RWPE1 (cell line): ENCODE measurements at regions not wholly inside any gene's neighbourhood (a gene's known extent, or its start where the extent isn't known, plus 50 kb on each side); places are given as distances from the start of the nearest gene placed in this dataset.

Source experiments
- CTCF ChIA-PET: fragments of 350-600 bp; sonication (Branson Sonifier 250); formaldehyde crosslinking; extraction: SDS; loops from one replicate; lab custom pipeline; 2021; lab: Yijun Ruan, JAX
- POLR2A ChIA-PET: fragments of 400-600 bp; formaldehyde crosslinking; extraction: SDS; loops from one replicate; lab custom pipeline; 2020; ENCODE audit warnings: antibody characterized with exemption; ENCODE audit not compliant: low non-redundant PET; lab: Yijun Ruan, JAX
- DNase-seq: peaks from one replicate; pipeline ENCODE4 v3.0.0; 2012; ENCODE audit warnings: low spot score
- H3K27ac ChIP-seq: fragments of 450-650 bp; 2 replicates; pipeline ENCODE4 v1.5.1; 2017
- CTCF ChIP-seq: fragments of 450-650 bp; conservative IDR thresholded peaks from 2 replicates; pipeline ENCODE4 v1.5.1; 2017; ENCODE audit warnings: low read depth, mild to moderate bottlenecking

- POLR2A ChIA-PET: no interaction called here
- H3K27ac ChIP-seq: no peak overlapping the region
- no peak for DNase-seq
- TF ChIP-seq CTCF: no peak
- CTCF ChIA-PET: no interaction called here
Measured at GRCh38 chr10:120177330-120177729, 279.7 kb upstream of the PLPP4 start.

DNA sequence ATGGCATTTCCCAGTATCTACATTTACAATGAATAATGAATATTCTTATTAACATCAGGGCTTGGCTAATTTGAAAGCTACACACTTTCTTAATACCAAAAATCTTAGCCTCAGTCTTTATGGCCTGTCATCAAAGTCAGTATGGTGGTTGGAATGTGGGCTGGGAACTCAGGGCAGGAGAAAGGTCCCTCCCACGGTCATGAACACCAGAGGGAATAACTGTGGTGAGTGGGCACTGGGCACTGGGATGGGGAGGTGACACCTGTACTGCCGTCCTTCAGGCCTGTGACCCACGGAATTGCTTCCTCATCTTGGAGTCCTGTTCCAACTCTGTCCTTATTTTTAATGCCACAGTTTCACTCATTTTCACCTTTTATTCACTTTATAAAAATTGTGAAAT lies 276.9 kb upstream of the PLPP4 start:
- no peak for TF ChIP-seq CTCF
- no peak for DNase-seq
- ChIA-PET POLR2A (no interaction called here), CTCF (interaction anchor here (0.6 kb wide), 1 partner anchor 429 kb away, joined by 4 read pairs; no protein-coding TSS in a partner anchor)
- no peak overlapping the region for H3K27ac ChIP-seq

DNA sequence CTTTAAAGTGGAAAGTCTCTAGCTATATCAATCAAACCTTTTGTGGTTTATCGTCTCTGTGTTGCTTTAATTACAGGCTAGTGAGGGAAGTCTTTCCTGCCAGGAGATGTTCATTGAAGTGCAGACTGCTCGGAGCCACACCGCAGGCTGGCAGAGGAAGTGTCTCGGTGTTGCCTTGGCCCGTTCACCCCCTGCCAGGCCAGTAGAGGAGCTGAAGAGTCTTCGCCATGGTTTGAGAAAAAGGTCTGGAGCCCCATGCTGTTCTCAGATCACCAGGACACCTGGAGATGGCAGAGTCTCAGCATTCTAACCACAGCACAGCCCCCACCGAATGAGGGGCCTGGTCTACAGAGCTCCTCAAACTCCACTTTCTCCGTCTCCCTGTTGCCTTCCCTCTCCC lies 275.9 kb upstream of the PLPP4 start:
- ChIA-PET CTCF (interaction anchor here (0.6 kb wide), 1 partner anchor 60 kb away, joined by 3 read pairs; no protein-coding TSS in a partner anchor), POLR2A (no interaction called here)
- TF ChIP-seq CTCF: no peak
- no peak for DNase-seq
- H3K27ac ChIP-seq: no peak overlapping the region

- DNase-seq: no peak
- CTCF ChIA-PET: interaction anchor here (0.6 kb wide), 1 partner anchor 135 kb away, joined by 3 read pairs; no protein-coding TSS in a partner anchor
- H3K27ac ChIP-seq: no peak overlapping the region
- no peak for TF ChIP-seq CTCF
- POLR2A ChIA-PET: no interaction called here
Measured at GRCh38 chr10:120182431-120182830, 274.6 kb upstream of the PLPP4 start.

GRCh38 chr10:120183546-120183945 lies 273.5 kb upstream of the PLPP4 start:
- no peak for TF ChIP-seq CTCF
- no peak overlapping the region for H3K27ac ChIP-seq
- ChIA-PET POLR2A (no interaction called here), CTCF (interaction anchor here (0.5 to 0.7 kb wide), 2 partner anchors 11 to 614 kb away, joined by 3 to 4 read pairs; no protein-coding TSS in a partner anchor)
- DNase-seq: no peak

DNA sequence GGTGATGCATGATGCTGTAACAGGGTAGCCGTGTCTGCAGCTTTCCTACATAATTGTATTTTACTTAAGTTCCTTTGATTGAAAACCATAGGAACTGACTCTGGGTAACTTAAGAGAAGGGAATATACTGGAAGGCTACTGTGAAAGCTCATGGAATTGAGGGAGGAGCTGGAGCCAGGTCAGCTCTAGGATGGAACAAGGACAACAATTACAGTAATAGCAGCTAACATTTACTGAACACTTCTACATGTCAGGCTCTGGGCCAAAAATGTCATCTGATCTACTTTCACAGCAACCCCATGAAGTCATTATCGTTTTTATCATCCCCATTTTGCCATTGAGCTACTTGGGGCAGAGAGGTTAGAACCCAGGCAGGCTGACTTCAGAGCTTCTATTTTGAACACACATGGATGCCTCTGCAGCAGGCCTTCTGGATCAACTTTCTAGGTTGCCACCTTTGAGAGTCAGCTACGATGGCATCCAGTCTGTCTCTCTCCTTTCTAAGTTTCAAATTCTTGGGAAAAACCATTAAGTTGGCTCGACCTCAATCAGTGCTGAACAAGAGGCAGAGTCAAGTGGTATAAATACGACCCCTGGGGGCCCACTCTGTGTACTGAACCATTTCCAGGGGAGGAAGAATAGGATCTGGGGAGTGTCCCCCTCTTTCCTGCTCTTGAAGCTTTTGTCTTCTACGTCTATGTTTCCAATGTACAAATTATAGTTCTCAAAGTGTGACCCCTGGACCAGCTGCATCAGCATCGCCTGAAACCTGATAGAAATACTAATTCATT lies 272.3 kb upstream of the PLPP4 start:
- H3K27ac ChIP-seq: no peak overlapping the region
- ChIA-PET POLR2A (no interaction called here), CTCF (interaction anchor here (0.6 kb wide), 2 partner anchors 37 to 1514 kb away, joined by 3 to 5 read pairs; no protein-coding TSS in a partner anchor)
- TF ChIP-seq CTCF: no peak
- no peak for DNase-seq
